ENCODE measurements at regions not wholly inside any gene's neighbourhood (a gene's known extent, or its start where the extent isn't known, plus 50 kb on each side); places are given as distances from the start of the nearest gene placed in this dataset.
A peak's percentile ranks its signal among the peaks of the same experiment; 100 is the strongest.

- no peak for DNase-seq
These were observed 340.5 kb upstream of the ANO3 start for GRCh38 chr11:25991476-25991875.

DNA sequence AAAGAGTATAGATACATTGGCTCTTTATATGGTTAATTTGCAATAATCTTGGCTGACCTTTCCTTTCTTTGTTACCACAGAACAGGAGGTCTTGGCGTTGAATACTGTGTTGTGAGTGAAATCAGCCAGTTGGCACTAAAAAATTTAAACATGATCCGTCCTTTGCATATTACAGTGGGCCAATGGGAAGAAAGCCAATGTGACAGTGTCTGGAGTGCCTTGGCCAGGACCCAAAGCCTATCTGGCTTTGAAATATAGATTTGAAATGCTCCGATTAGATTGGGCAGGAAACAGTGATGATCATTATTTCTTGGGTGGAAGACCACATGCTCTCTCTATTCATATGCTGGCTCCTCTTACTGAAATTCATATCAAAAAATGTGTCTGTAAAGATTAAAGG lies 339.6 kb upstream of the ANO3 start:
- no peak for DNase-seq

- DNase-seq: no peak
These were observed 338.9 kb upstream of the ANO3 start for GRCh38 chr11:25993016-25993415.

DNA sequence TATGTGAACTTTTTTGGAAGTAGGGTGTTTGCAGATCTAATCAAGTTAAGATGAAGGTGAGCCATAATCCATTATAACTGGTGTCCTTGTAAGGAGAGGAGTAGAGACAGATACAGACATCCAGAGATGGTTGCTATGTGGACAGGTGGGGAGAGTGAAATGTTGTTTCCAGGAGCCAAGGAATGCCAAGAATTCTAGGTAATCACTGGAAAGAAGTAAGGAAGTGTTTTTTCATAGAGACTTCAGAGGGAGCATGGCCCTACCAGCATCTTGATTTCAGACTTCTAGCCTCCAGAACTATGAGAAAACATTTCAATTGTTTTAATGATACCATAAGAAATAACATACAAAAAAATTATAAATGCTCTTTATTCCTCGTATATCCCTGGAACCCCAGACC lies 320.5 kb upstream of the ANO3 start:
- no peak for DNase-seq

DNA sequence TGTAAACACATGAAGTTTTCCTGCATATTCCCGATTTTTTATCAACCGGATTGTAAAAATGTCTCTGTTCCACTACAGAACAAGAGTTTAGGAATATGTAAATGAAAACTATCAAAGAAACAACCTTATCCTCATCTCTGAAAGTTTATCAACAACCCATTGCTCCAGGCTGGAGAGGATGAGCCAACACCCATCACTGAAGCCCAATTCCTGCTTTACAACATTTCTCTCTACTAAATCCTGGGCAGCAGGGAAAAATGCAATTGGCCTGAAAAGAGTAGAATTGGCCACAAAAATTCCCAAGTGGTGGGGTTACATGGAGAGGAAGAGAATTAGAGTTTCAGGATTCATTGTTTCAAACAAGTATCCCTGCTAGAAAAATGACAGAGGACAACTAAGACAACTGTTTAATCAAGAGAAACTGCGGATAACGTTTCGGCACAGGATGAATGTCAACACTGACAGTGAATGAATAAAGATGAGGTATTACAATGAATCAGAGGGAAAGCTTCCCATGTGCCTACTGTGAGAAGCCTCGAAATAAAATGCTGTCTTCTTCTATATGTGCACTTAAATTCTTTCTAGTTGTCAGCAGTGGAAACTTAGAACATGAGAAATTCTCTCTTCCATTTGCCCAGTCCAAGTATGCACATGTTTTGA lies 317.3 kb upstream of the ANO3 start:
- no peak for DNase-seq

DNA sequence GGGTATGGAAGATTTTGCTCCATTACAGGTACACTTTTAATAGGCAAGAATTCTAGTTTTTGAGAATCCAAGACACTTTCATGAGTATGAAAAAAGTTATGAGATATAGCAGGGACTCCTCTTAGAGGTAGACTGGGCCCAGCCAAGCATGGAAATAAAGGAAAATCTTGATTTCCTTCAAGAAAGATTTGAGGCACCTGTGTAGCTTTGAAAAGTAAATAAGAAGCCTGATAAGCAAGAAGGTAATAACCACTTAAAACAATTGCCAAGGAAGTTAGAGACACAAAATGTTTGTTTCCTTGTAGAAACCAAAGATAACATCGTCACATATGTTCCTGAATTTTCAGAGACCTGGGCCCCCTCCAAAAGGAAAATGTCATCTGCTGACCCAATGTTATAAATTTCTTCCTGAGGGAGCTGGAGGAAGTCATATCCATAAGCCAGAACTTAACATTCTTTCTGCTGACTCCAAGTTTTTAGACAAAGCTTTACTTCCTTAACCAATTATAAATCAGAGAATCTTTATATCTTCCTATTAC lies 314.5 kb upstream of the ANO3 start:
- no peak for DNase-seq

DNA sequence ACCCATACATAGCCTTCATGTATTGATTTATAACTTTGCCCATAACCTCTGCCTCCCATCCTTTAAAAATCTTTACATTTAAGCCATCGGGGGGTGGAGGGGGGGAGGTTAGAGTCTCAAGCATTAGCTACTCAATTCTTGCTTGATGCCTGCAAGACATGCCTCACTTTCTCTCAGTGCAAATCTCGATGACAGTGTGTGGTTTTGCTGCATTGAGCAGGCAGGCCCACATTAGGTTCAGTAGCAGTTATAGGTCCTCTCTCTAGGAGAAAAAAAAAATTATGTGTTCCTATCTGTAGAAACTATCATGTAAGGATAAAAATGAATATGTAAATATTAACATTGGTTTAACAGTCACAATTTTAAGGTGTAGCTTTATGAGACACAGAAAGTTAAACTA lies 314.0 kb upstream of the ANO3 start:
- no peak for DNase-seq

GRCh38 chr11:26018336-26018735 lies 313.6 kb upstream of the ANO3 start:
- no peak for DNase-seq

DNA sequence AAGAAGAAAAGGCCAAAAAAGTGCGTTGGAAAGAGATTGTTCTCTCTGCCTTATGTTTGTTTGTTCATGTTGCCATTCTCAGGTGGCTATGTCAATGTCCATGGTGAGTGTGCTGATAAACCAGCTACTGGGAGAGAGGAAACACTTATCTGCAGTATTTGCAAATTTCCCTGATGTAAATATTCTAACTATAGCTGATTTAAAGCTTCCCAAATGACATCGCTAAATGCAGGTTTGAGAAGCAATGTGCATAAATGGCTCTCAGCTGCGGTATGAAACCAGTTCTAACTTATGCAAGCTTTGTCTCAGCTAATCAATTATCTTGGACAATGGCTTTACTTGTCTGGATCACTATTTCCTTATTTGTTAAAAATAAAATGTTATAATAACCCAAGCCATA lies 312.5 kb upstream of the ANO3 start:
- no peak for DNase-seq

DNA sequence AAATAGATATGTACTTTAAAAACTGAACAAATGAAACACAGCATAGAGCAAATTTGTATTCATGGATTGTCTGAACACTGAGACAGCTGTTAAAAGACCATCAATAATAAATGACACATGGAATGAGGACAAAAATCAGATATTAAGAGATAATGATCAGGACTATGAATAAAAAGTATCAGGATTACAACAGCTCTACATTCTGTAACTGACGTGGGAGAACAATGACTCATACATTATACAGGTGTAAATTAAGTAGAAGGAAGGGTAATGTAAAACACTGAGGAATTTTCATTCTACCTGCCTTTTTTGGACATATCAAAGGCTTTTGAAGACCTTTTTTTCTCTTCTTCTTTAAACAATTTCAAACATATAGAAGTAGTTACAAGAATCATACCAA lies 310.9 kb upstream of the ANO3 start:
- DNase-seq: no peak

DNA sequence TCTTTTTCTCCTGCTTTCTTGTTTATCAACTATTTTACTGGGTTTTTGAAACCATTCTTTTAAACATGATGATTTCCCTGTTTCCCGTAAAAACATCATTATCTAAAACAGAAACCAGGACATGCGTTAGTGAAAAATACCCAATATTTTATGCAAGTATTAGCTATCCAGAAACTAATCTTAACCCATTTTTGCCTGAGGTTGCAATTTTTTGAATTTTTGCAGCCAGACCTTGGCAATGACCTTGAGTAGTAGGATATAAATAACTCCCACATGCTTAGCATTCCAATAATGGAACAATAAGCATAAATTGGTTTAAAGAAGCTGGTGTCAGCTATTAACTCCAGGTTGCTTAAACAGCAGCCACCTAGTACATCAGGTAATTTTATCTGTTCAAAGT lies 308.9 kb upstream of the ANO3 start:
- no peak for DNase-seq

DNA sequence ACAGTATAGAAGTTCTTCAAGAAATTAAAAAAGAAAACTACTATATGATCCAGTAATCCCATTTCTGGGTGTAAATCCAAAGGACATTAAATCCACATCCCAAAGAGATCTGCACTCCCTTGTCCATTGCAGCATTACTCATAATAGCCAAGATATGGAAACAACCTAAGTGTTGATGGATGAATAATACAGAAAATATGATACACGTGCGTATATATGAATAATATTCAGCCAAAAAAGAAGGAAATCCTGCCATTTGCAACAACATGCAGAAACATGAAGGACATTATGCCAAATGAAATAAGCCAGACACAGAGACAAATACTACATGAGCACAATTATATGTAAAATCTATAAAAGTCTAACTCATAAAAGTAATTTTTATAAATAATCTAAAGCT lies 306.3 kb upstream of the ANO3 start:
- DNase-seq: peak; percentile 59

DNA sequence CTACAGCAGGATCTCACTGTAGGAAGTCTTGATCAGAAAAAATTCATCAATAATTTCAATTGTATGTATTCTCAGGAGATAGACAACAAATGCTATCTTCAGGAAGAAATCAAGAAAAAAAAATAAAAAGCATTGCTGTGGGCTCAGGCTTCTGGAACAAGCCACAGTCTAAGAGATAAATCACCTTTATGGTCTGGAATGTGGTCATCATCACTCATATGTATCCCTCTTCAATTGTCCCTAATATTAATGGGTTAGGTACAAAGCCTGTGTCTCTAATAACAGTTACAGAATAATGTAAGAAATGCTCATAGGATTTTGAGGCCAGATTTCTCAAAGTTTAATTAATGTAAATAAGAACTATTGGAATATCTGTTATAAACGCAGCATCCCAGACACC lies 305.9 kb upstream of the ANO3 start:
- DNase-seq: peak; percentile 1

- DNase-seq: no peak
These were observed 304.0 kb upstream of the ANO3 start for GRCh38 chr11:26027887-26028286.

DNA sequence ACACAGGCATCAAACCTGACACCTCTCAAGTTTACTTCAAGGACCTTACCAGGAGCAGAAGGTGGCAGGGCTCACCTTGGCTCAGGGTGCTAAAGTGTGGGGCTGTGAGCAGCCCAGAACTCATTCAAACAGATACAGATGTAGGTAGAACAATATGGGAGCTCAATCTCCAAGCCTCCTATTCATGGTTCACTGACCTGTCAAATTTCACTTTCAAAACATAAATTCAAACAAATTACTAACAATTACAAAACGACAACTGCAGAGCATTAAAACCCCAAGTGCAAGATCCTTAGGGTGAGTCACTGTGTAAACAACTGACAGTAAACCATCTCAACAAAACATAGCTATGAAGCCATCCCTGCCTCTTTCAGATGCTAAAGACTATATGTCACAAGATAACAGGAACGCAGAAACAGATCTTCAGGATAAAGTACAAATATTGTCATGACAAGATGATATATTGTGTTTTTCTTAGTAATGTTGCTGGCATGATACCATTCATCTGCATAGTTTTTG lies 303.5 kb upstream of the ANO3 start:
- peak; percentile 72 for DNase-seq

- no peak for DNase-seq
These were observed 301.5 kb upstream of the ANO3 start for GRCh38 chr11:26030399-26030798.

GRCh38 chr11:26032241-26032640 lies 299.7 kb upstream of the ANO3 start:
- DNase-seq: no peak

GRCh38 chr11:26035696-26036095 lies 296.2 kb upstream of the ANO3 start:
- no peak for DNase-seq

GRCh38 chr11:26037716-26038115 lies 294.2 kb upstream of the ANO3 start:
- no peak for DNase-seq

GRCh38 chr11:26040339-26040738 lies 291.6 kb upstream of the ANO3 start:
- DNase-seq: no peak

GRCh38 chr11:26042113-26042512 lies 289.8 kb upstream of the ANO3 start:
- no peak for DNase-seq

GRCh38 chr11:26043665-26044064 lies 288.3 kb upstream of the ANO3 start:
- no peak for DNase-seq

DNA sequence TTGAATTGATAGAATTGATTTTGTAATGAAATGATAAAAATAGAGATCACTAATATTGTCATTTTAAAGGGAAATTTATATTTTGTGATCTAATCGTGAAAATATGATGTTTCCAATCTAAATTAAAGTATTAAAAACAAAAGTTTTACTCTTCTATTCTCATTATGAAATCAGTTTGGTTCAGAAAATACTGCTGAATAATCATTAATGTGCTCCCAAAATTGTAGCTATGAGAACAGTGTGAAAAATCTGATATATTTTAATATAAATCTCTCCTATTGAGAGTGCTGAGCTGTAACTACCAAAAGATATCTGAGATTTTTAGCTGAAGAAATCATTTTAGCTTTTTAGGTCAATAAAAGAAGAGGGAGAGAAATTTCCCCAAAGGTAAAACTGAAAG lies 287.5 kb upstream of the ANO3 start:
- DNase-seq: no peak

DNA sequence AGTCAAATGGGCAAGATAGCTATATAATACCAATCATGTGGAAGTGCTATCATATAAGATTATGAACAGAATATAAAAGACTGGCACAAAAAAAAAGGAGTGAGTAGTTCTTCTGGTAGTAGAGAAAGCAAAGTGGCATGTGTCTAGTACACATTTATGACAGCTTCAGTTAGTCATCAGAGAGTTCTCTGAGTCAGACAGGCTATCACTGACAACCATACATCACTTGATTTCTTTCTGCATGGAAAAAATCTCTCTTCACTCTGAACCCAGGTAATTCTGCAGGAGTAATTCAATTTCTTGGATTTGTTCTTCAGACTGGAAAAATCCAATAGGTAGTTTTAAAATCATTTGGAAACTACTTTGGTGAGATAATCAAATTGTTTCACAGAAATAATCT lies 286.8 kb upstream of the ANO3 start:
- DNase-seq: peak; percentile 14

- DNase-seq: no peak
These were observed 283.7 kb upstream of the ANO3 start for GRCh38 chr11:26048271-26048670.

Measured in fibroblast of skin of right biceps (primary cell).